ENCODE measurements at regions not wholly inside any gene's neighbourhood (a gene's known extent, or its start where the extent isn't known, plus 50 kb on each side); places are given as distances from the start of the nearest gene placed in this dataset.
"Not testable (repeated sequence)": the region's sequence is repeated elsewhere in the genome, so short reads cannot be mapped to it uniquely, and the experiment has no call there.

- DNase-seq: no peak
Measured at GRCh38 chr2:171266102-171266501, 105.4 kb upstream of the TLK1 start.

- not testable (repeated sequence) for DNase-seq
Measured at GRCh38 chr2:171261529-171261928, 100.8 kb upstream of the TLK1 start.

GRCh38 chr2:171260471-171261424, 100.1 kb upstream of the TLK1 start:
- peak in 1 of 2 donors; percentile 9 for DNase-seq

GRCh38 chr2:171254666-171255065, 94.0 kb upstream of the TLK1 start:
- no peak for DNase-seq

- no peak for DNase-seq
Measured at GRCh38 chr2:171253900-171254650, 93.4 kb upstream of the TLK1 start.

- DNase-seq: no peak
Measured at GRCh38 chr2:171253279-171253678, 92.6 kb upstream of the TLK1 start.

GRCh38 chr2:171249689-171250088, 89.0 kb upstream of the TLK1 start:
- DNase-seq: no peak

- DNase-seq: peak in 1 of 2 donors; percentile 13
Measured at GRCh38 chr2:171247741-171248662, 87.3 kb upstream of the TLK1 start.

- DNase-seq: no peak
Measured at GRCh38 chr2:171244970-171245782, 84.5 kb upstream of the TLK1 start.

- DNase-seq: no peak
Measured at GRCh38 chr2:171244466-171244969, 83.8 kb upstream of the TLK1 start.

- DNase-seq: no peak
Measured at GRCh38 chr2:171241771-171242170, 81.1 kb upstream of the TLK1 start.

GRCh38 chr2:171238946-171239345, 78.3 kb upstream of the TLK1 start:
- DNase-seq: no peak

- no peak for DNase-seq
Measured at GRCh38 chr2:171237751-171238505, 77.2 kb upstream of the TLK1 start.

- no peak for DNase-seq
Measured at GRCh38 chr2:171235262-171235881, 74.7 kb upstream of the TLK1 start.

- no peak for DNase-seq
Measured at GRCh38 chr2:171230176-171230575, 69.5 kb upstream of the TLK1 start.

GRCh38 chr2:171228826-171229225, 68.1 kb upstream of the TLK1 start:
- DNase-seq: no peak

GRCh38 chr2:171227066-171227782, 66.5 kb upstream of the TLK1 start:
- DNase-seq: no peak

GRCh38 chr2:171226461-171226860, 65.8 kb upstream of the TLK1 start:
- no peak for DNase-seq

GRCh38 chr2:171225989-171226388, 65.3 kb upstream of the TLK1 start:
- DNase-seq: no peak
